NCI-H226 (cell line): ENCODE measurements at regions not wholly inside any gene's neighbourhood (a gene's known extent, or its start where the extent isn't known, plus 50 kb on each side); places are given as distances from the start of the nearest gene placed in this dataset.

Experiments
- DNase-seq: peaks from one replicate; pipeline ENCODE4 v3.0.0-alpha.2; 2015

GRCh38 chr7:106165337-106165736 is 53.2 kb upstream of the SYPL1 start:
- no peak for DNase-seq

- no peak for DNase-seq
These were observed 51.1 kb upstream of the SYPL1 start for GRCh38 chr7:106163257-106163656.
